ENCODE measurements at regions not wholly inside any gene's neighbourhood (a gene's known extent, or its start where the extent isn't known, plus 50 kb on each side); places are given as distances from the start of the nearest gene placed in this dataset.

DNA sequence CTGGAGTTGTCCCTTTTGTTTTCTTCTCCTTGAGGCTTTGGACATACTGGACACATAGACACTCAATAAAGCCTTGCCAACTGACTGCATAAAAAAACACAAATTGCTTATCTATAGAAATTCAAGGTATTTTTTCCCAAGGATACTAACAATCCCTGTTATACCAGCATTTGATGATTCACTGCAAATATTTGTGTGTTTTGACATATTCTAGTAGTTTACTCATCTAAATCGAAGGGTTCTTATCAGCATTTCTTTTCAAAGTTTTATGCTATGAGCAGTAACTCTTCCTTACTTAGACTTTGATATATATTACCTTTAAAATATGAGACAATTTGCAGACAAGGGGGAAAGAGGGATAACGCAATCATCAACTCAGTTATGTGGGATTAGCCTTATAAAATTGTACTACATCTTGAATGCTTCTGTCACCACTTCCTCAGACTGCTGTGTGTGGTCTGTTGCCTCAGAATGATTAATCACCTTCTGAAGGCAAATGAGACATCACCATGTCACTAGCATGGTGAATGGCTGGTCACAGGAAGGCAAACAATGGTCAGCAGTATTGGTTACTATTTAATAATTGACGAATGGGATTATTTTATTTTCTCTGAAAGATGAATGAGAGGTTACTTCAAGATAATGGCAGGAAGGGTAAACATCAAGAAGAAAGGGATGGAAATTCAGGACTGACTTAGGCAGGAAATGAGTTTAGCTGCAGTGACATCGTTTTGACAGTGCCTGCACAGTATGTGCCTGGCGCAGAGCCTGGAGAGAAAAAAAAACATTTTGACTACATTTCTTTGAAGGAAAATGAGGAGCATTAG lies 544.3 kb upstream of the CNKSR2 start:
- TF ChIP-seq CTCF (IDR thresholded peaks at IDR 0.05; ENCODE audit: low read depth, low read length) (no peak), EZH2phosphoT487 (IDR thresholded peaks at IDR 0.05; ENCODE audit: low read depth) (no peak)
